WI38 (cell line): ENCODE measurements at regions not wholly inside any gene's neighbourhood (a gene's known extent, or its start where the extent isn't known, plus 50 kb on each side); places are given as distances from the start of the nearest gene placed in this dataset.

Source experiments
- H3K4me3 ChIP-seq: 2 replicates; pipeline ENCODE4 v1.5.1; 2011; ENCODE audit warnings: low read depth, mild to moderate bottlenecking, control low read depth, low read length
- CTCF ChIP-seq: IDR thresholded peaks from 2 replicates; pipeline ENCODE4 v1.5.1; 2012; ENCODE audit warnings: low read depth, mild to moderate bottlenecking, control low read depth, low read length

GRCh38 chr4:162523171-162523570 is 359.4 kb upstream of the FSTL5 start:
- no peak for TF ChIP-seq CTCF
- no peak overlapping the region for H3K4me3 ChIP-seq

- no peak for TF ChIP-seq CTCF
These were observed 358.9 kb upstream of the FSTL5 start for GRCh38 chr4:162522724-162523123.

GRCh38 chr4:162510937-162511336 is 347.1 kb upstream of the FSTL5 start:
- no peak overlapping the region for H3K4me3 ChIP-seq
- TF ChIP-seq CTCF, result no peak

More at GRCh38 chr4:162522724-162523123, 358.9 kb upstream of the FSTL5 start:
- no peak overlapping the region for H3K4me3 ChIP-seq

- TF ChIP-seq CTCF, result no peak
These were observed 346.3 kb upstream of the FSTL5 start for GRCh38 chr4:162510115-162510514.

GRCh38 chr4:162509333-162509732 is 345.5 kb upstream of the FSTL5 start:
- no peak overlapping the region for H3K4me3 ChIP-seq
- no peak for TF ChIP-seq CTCF

More at GRCh38 chr4:162510115-162510514, 346.3 kb upstream of the FSTL5 start:
- no peak overlapping the region for H3K4me3 ChIP-seq

GRCh38 chr4:162506253-162506652 is 342.5 kb upstream of the FSTL5 start:
- no peak overlapping the region for H3K4me3 ChIP-seq
- TF ChIP-seq CTCF, result no peak

GRCh38 chr4:162503868-162504267 is 340.1 kb upstream of the FSTL5 start:
- TF ChIP-seq CTCF, result no peak
- H3K4me3 ChIP-seq, result no peak overlapping the region
